ENCODE measurements at regions not wholly inside any gene's neighbourhood (a gene's known extent, or its start where the extent isn't known, plus 50 kb on each side); places are given as distances from the start of the nearest gene placed in this dataset.

- H3K79me2 ChIP-seq (ENCODE audit: low read length), result no peaks in the 10 kb centered on the region
- H3K27ac ChIP-seq (ENCODE audit: low read length), result no peak overlapping the region
- no peaks in the 10 kb centered on the region for H3K4me1 ChIP-seq (ENCODE audit: low read length)
- no peaks in the 10 kb centered on the region for H3K36me3 ChIP-seq (ENCODE audit: insufficient read depth, low read length)
- H3K9me3 ChIP-seq (ENCODE audit: low read length), result no peaks in the 10 kb centered on the region
- DNase-seq, result no peak
- H3K4me2 ChIP-seq (ENCODE audit: low read depth, low read length, poor library complexity, severe bottlenecking), result no peak overlapping the region
- H3K9ac ChIP-seq (ENCODE audit: low read length), result no peak overlapping the region
- H4K20me1 ChIP-seq (ENCODE audit: insufficient read depth, low read depth, low read length), result no peaks in the 10 kb centered on the region
- no peak overlapping the region for H3K4me3 ChIP-seq (ENCODE audit: low read length)
- H2AFZ ChIP-seq (ENCODE audit: low read length), result no peak overlapping the region
- no peaks in the 10 kb centered on the region for H3K9me2 ChIP-seq (replicated peaks; ENCODE audit: insufficient read depth, low read length)
- no peaks in the 10 kb centered on the region for H3K27me3 ChIP-seq (ENCODE audit: low read length)
Observed at GRCh38 chr7:3168869-3169268, 125.2 kb upstream of the CARD11 start.

GRCh38 chr7:3172768-3173280, 128.2 kb upstream of the SDK1 start:
- Histone ChIP-seq H3K79me2 (ENCODE audit: low read length) (no peaks in the 10 kb centered on the region), H3K4me3 (ENCODE audit: low read length) (no peak overlapping the region), H3K36me3 (ENCODE audit: insufficient read depth, low read length) (no peaks in the 10 kb centered on the region), H3K4me1 (ENCODE audit: low read length) (no peaks in the 10 kb centered on the region), H3K27me3 (ENCODE audit: low read length) (no peaks in the 10 kb centered on the region), H3K9me2 (replicated peaks; ENCODE audit: insufficient read depth, low read length) (no peaks in the 10 kb centered on the region), H4K20me1 (ENCODE audit: insufficient read depth, low read depth, low read length) (no peaks in the 10 kb centered on the region), H3K27ac (ENCODE audit: low read length) (no peak overlapping the region), H3K4me2 (ENCODE audit: low read depth, low read length, poor library complexity, severe bottlenecking) (no peak overlapping the region), H3K9me3 (ENCODE audit: low read length) (no peaks in the 10 kb centered on the region), H3K9ac (ENCODE audit: low read length) (no peak overlapping the region), H2AFZ (ENCODE audit: low read length) (no peak overlapping the region)
- DNase-seq, result no peak

GRCh38 chr7:3174515-3175284, 126.4 kb upstream of the SDK1 start:
- Histone ChIP-seq H3K79me2 (ENCODE audit: low read length) (no peaks in the 10 kb centered on the region), H2AFZ (ENCODE audit: low read length) (no peak overlapping the region), H3K36me3 (ENCODE audit: insufficient read depth, low read length) (no peaks in the 10 kb centered on the region), H3K4me1 (ENCODE audit: low read length) (no peaks in the 10 kb centered on the region), H3K27ac (ENCODE audit: low read length) (no peak overlapping the region), H3K9ac (ENCODE audit: low read length) (no peak overlapping the region), H3K4me2 (ENCODE audit: low read depth, low read length, poor library complexity, severe bottlenecking) (no peak overlapping the region), H3K9me2 (replicated peaks; ENCODE audit: insufficient read depth, low read length) (no peaks in the 10 kb centered on the region), H3K9me3 (ENCODE audit: low read length) (no peaks in the 10 kb centered on the region), H3K27me3 (ENCODE audit: low read length) (no peaks in the 10 kb centered on the region), H3K4me3 (ENCODE audit: low read length) (no peak overlapping the region), H4K20me1 (ENCODE audit: insufficient read depth, low read depth, low read length) (no peaks in the 10 kb centered on the region)
- DNase-seq, result no peak

GRCh38 chr7:3175285-3175902, 125.7 kb upstream of the SDK1 start:
- DNase-seq, result no peak
- H3K9ac ChIP-seq (ENCODE audit: low read length), result no peak overlapping the region
- H3K36me3 ChIP-seq (ENCODE audit: insufficient read depth, low read length), result no peaks in the 10 kb centered on the region
- H3K27me3 ChIP-seq (ENCODE audit: low read length), result no peaks in the 10 kb centered on the region
- no peaks in the 10 kb centered on the region for H3K4me1 ChIP-seq (ENCODE audit: low read length)
- no peak overlapping the region for H3K4me3 ChIP-seq (ENCODE audit: low read length)
- no peak overlapping the region for H3K4me2 ChIP-seq (ENCODE audit: low read depth, low read length, poor library complexity, severe bottlenecking)
- no peaks in the 10 kb centered on the region for H4K20me1 ChIP-seq (ENCODE audit: insufficient read depth, low read depth, low read length)
- H3K27ac ChIP-seq (ENCODE audit: low read length), result no peak overlapping the region
- no peaks in the 10 kb centered on the region for H3K9me3 ChIP-seq (ENCODE audit: low read length)
- H3K9me2 ChIP-seq (replicated peaks; ENCODE audit: insufficient read depth, low read length), result no peaks in the 10 kb centered on the region
- no peak overlapping the region for H2AFZ ChIP-seq (ENCODE audit: low read length)
- H3K79me2 ChIP-seq (ENCODE audit: low read length), result no peaks in the 10 kb centered on the region

GRCh38 chr7:3176112-3177000, 124.7 kb upstream of the SDK1 start:
- Histone ChIP-seq H2AFZ (ENCODE audit: low read length) (no peak overlapping the region), H3K4me2 (ENCODE audit: low read depth, low read length, poor library complexity, severe bottlenecking) (no peak overlapping the region), H3K4me1 (ENCODE audit: low read length) (no peaks in the 10 kb centered on the region), H3K27ac (ENCODE audit: low read length) (no peak overlapping the region), H3K79me2 (ENCODE audit: low read length) (no peaks in the 10 kb centered on the region), H3K9me3 (ENCODE audit: low read length) (no peaks in the 10 kb centered on the region), H3K9me2 (replicated peaks; ENCODE audit: insufficient read depth, low read length) (no peaks in the 10 kb centered on the region), H3K27me3 (ENCODE audit: low read length) (no peaks in the 10 kb centered on the region), H3K4me3 (ENCODE audit: low read length) (no peak overlapping the region), H3K9ac (ENCODE audit: low read length) (no peak overlapping the region), H4K20me1 (ENCODE audit: insufficient read depth, low read depth, low read length) (no peaks in the 10 kb centered on the region), H3K36me3 (ENCODE audit: insufficient read depth, low read length) (no peaks in the 10 kb centered on the region)
- DNase-seq, result no peak

- H4K20me1 ChIP-seq (ENCODE audit: insufficient read depth, low read depth, low read length), result no peaks in the 10 kb centered on the region
- no peaks in the 10 kb centered on the region for H3K36me3 ChIP-seq (ENCODE audit: insufficient read depth, low read length)
- H2AFZ ChIP-seq (ENCODE audit: low read length), result no peak overlapping the region
- H3K4me1 ChIP-seq (ENCODE audit: low read length), result no peaks in the 10 kb centered on the region
- H3K9me2 ChIP-seq (replicated peaks; ENCODE audit: insufficient read depth, low read length), result no peaks in the 10 kb centered on the region
- H3K27ac ChIP-seq (ENCODE audit: low read length), result no peak overlapping the region
- H3K4me3 ChIP-seq (ENCODE audit: low read length), result no peak overlapping the region
- no peak for DNase-seq
- no peak overlapping the region for H3K9ac ChIP-seq (ENCODE audit: low read length)
- no peak overlapping the region for H3K4me2 ChIP-seq (ENCODE audit: low read depth, low read length, poor library complexity, severe bottlenecking)
- no peaks in the 10 kb centered on the region for H3K27me3 ChIP-seq (ENCODE audit: low read length)
- H3K9me3 ChIP-seq (ENCODE audit: low read length), result no peaks in the 10 kb centered on the region
- H3K79me2 ChIP-seq (ENCODE audit: low read length), result no peaks in the 10 kb centered on the region
Observed at GRCh38 chr7:3177271-3177670, 123.8 kb upstream of the SDK1 start.

GRCh38 chr7:3179456-3179855, 121.6 kb upstream of the SDK1 start:
- Histone ChIP-seq H3K9ac (ENCODE audit: low read length) (no peak overlapping the region), H3K79me2 (ENCODE audit: low read length) (no peaks in the 10 kb centered on the region), H3K27ac (ENCODE audit: low read length) (no peak overlapping the region), H3K9me2 (replicated peaks; ENCODE audit: insufficient read depth, low read length) (no peaks in the 10 kb centered on the region), H3K27me3 (ENCODE audit: low read length) (no peaks in the 10 kb centered on the region), H3K4me3 (ENCODE audit: low read length) (no peak overlapping the region), H2AFZ (ENCODE audit: low read length) (no peak overlapping the region), H3K36me3 (ENCODE audit: insufficient read depth, low read length) (no peaks in the 10 kb centered on the region), H3K4me2 (ENCODE audit: low read depth, low read length, poor library complexity, severe bottlenecking) (no peak overlapping the region), H4K20me1 (ENCODE audit: insufficient read depth, low read depth, low read length) (no peaks in the 10 kb centered on the region; the same call in 1 of the 2 replicates), H3K9me3 (ENCODE audit: low read length) (no peaks in the 10 kb centered on the region), H3K4me1 (ENCODE audit: low read length) (no peaks in the 10 kb centered on the region)
- no peak for DNase-seq

GRCh38 chr7:3180604-3181003, 120.4 kb upstream of the SDK1 start:
- H3K4me2 ChIP-seq (ENCODE audit: low read depth, low read length, poor library complexity, severe bottlenecking), result no peak overlapping the region
- no peaks in the 10 kb centered on the region; the same call in 1 of the 2 replicates for H4K20me1 ChIP-seq (ENCODE audit: insufficient read depth, low read depth, low read length)
- H3K4me1 ChIP-seq (ENCODE audit: low read length), result no peaks in the 10 kb centered on the region
- H3K4me3 ChIP-seq (ENCODE audit: low read length), result no peak overlapping the region
- no peaks in the 10 kb centered on the region for H3K79me2 ChIP-seq (ENCODE audit: low read length)
- no peaks in the 10 kb centered on the region for H3K36me3 ChIP-seq (ENCODE audit: insufficient read depth, low read length)
- H3K27me3 ChIP-seq (ENCODE audit: low read length), result no peaks in the 10 kb centered on the region
- H3K9ac ChIP-seq (ENCODE audit: low read length), result no peak overlapping the region
- no peaks in the 10 kb centered on the region for H3K9me2 ChIP-seq (replicated peaks; ENCODE audit: insufficient read depth, low read length)
- no peaks in the 10 kb centered on the region for H3K9me3 ChIP-seq (ENCODE audit: low read length)
- DNase-seq, result no peak
- no peak overlapping the region for H2AFZ ChIP-seq (ENCODE audit: low read length)
- no peak overlapping the region for H3K27ac ChIP-seq (ENCODE audit: low read length)
